Endothelial cell of umbilical vein (primary cell): ENCODE measurements at regions not wholly inside any gene's neighbourhood (a gene's known extent, or its start where the extent isn't known, plus 50 kb on each side); places are given as distances from the start of the nearest gene placed in this dataset.

Source experiments
- BruUV-seq: library from RNA; stranded (reverse); fragments of 400-500 nt; replicated peaks from 2 replicates; lab custom pipeline; 2021; lab: Mats Ljungman, UMichigan
- CTCF ChIA-PET: fragments of 300-600, 350-600 bp; sonication (Branson Sonifier 250); formaldehyde crosslinking; loops from one replicate; lab custom pipeline; 2021; ENCODE audit warnings: antibody characterized with exemption, inconsistent platforms; lab: Charles Lee
- POLR2A ChIA-PET: fragments of 300-600, 350-600 bp; sonication (Branson Sonifier 250); formaldehyde crosslinking; loops from one replicate; lab custom pipeline; 2021; ENCODE audit warnings: antibody characterized with exemption, inconsistent platforms; lab: Charles Lee
- DNase-seq: peaks from one replicate; pipeline ENCODE4 v3.0.0-alpha.2; 2011; ENCODE audit warnings: low read depth, low spot score
- FAIRE-seq: peaks from 2 replicates; lab custom pipeline; 2011; peaks lifted over from hg19 to GRCh38; lab: Jason Lieb, UNC
- H2AFZ ChIP-seq: 2 replicates; pipeline ENCODE4 v1.6.0; 2012; ENCODE audit warnings: low read depth, low read length, control low read depth, inconsistent platforms
- H3K27ac ChIP-seq: 2 replicates; pipeline ENCODE4 v1.5.1; 2011; ENCODE audit warnings: low read depth, mild to moderate bottlenecking, control low read depth, low read length, moderate library complexity; ENCODE audit not compliant: insufficient read depth
- H3K27me3 ChIP-seq, 2 experiments: 2 replicates each; pipeline versions ENCODE4 v1.6.0 to v1.6.1; 2011; ENCODE audit warnings: low read length in 2 of 2, mixed read lengths in 1 of 2; ENCODE audit not compliant: control insufficient read depth in 2 of 2, insufficient read depth in 2 of 2
- H3K36me3 ChIP-seq, 2 experiments: 2 replicates in 1 of 2; 3 replicates in 1 of 2; pipeline ENCODE4 v1.5.1; 2011; ENCODE audit warnings: low read length in 2 of 2, mild to moderate bottlenecking in 1 of 2, moderate library complexity in 1 of 2; ENCODE audit not compliant: control insufficient read depth in 2 of 2, insufficient read depth in 2 of 2; ENCODE audit errors: extremely low read depth in 1 of 2
- H3K4me1 ChIP-seq: 3 replicates; pipeline ENCODE4 v1.5.1; 2011; ENCODE audit warnings: mild to moderate bottlenecking, low read length; ENCODE audit not compliant: control insufficient read depth, insufficient read depth; ENCODE audit errors: extremely low read depth
- H3K4me2 ChIP-seq: 2 replicates; pipeline ENCODE4 v1.6.1; 2011; ENCODE audit warnings: low read length, control low read depth, mixed read lengths; ENCODE audit not compliant: insufficient read depth
- H3K4me3 ChIP-seq, 3 experiments: fragments of 200-600 bp in 1 of 3; sonication (generic), shearing (Covaris generic) in 1 of 3; replicated peaks in 1 of 3; 2 replicates each; pipeline ENCODE4 v1.5.1; 2011 to 2016; ENCODE audit warnings: control low read depth in 3 of 3, low read length in 3 of 3, mild to moderate bottlenecking in 2 of 3, inconsistent platforms in 1 of 3, low read depth in 1 of 3, moderate library complexity in 1 of 3; ENCODE audit not compliant: insufficient read depth in 1 of 3
- H3K79me2 ChIP-seq: 2 replicates; pipeline ENCODE4 v1.6.0; 2012; ENCODE audit warnings: low read length, inconsistent platforms; ENCODE audit not compliant: control insufficient read depth, insufficient read depth
- H3K9ac ChIP-seq: replicated peaks from 2 replicates; pipeline ENCODE3; 2011; ENCODE audit warnings: low read length, control low read depth; ENCODE audit not compliant: insufficient read depth; ENCODE audit errors: extremely low read depth
- H3K9me1 ChIP-seq: replicated peaks from 3 replicates; pipeline ENCODE4 v1.6.0; 2011; ENCODE audit warnings: mild to moderate bottlenecking, low read length; ENCODE audit not compliant: control insufficient read depth, insufficient read depth; ENCODE audit errors: extremely low read depth
- H3K9me3 ChIP-seq: replicated peaks from 2 replicates; pipeline ENCODE4 v1.5.1; 2012; ENCODE audit warnings: low read length, inconsistent platforms; ENCODE audit not compliant: control insufficient read depth, insufficient read depth
- H4K20me1 ChIP-seq: replicated peaks from 2 replicates; pipeline ENCODE3; 2011; ENCODE audit warnings: mild to moderate bottlenecking, low read length; ENCODE audit not compliant: control insufficient read depth, insufficient read depth; ENCODE audit errors: extremely low read depth
- CTCF ChIP-seq, 2 donors: IDR thresholded peaks; 1 replicate in 1 of 2; 2 replicates in 1 of 2; pipeline ENCODE4 v1.5.1; 2011; ENCODE audit warnings: low read length in 2 of 2, mild to moderate bottlenecking in 2 of 2, moderate library complexity in 2 of 2, control low read depth in 1 of 2, inconsistent platforms in 1 of 2, low read depth in 1 of 2; ENCODE audit not compliant: insufficient read depth in 1 of 2; ENCODE audit errors: extremely low read depth in 1 of 2
- EZH2 ChIP-seq: IDR thresholded peaks from 2 replicates; pipeline ENCODE4 v1.6.1; 2012; ENCODE audit warnings: borderline replicate concordance, low read depth, mild to moderate bottlenecking, moderate library complexity, low read length, inconsistent platforms; ENCODE audit not compliant: severe bottlenecking
- FOS ChIP-seq: IDR thresholded peaks from 2 replicates; pipeline ENCODE4 v1.6.1; 2011; ENCODE audit warnings: mild to moderate bottlenecking, low read length, moderate library complexity, borderline replicate concordance; ENCODE audit not compliant: insufficient read depth
- GATA2 ChIP-seq: IDR thresholded peaks from 2 replicates; pipeline ENCODE4 v1.7.0; 2011; ENCODE audit warnings: low read depth, mild to moderate bottlenecking, moderate library complexity, mixed read lengths, low read length; ENCODE audit not compliant: insufficient read length, insufficient read depth
- JUN ChIP-seq: IDR thresholded peaks from 2 replicates; pipeline ENCODE4 v1.6.1; 2011; ENCODE audit warnings: borderline replicate concordance, low read depth; ENCODE audit not compliant: insufficient read length, insufficient read depth
- MAX ChIP-seq: IDR thresholded peaks from 2 replicates; pipeline ENCODE4 v1.6.1; 2011; ENCODE audit not compliant: insufficient read depth, insufficient read length
- MYC ChIP-seq: IDR thresholded peaks from one replicate; pipeline ENCODE4 v1.6.1; 2011; ENCODE audit warnings: mild to moderate bottlenecking, low read depth, low read length
- POLR2A ChIP-seq: IDR thresholded peaks from 2 replicates; pipeline ENCODE4 v1.6.1; 2012; ENCODE audit warnings: low read depth, mild to moderate bottlenecking, control low read depth, low read length
- POLR2AphosphoS5 ChIP-seq: IDR thresholded peaks from 2 replicates; pipeline ENCODE4 v1.6.1; 2012; ENCODE audit warnings: low read depth, mild to moderate bottlenecking, control low read depth, low read length, moderate library complexity; ENCODE audit not compliant: insufficient read depth
- dilution Hi-C: fragments of 300-500 bp; cut with MboI; formaldehyde crosslinking; loops from one replicate; pipeline ENCODE4 v1.15.0; 2019; ENCODE audit warnings: low sequenced_read_pairs; ENCODE audit not compliant: extremely low pct_ligation_motif_present
- intact Hi-C: fragments of 100-400 bp; cut with micrococcal nuclease; formaldehyde crosslinking; loops from one replicate; pipeline ENCODE4 v1.10.0; 2022

GRCh38 chr16:16877061-16877460 lies 498.1 kb downstream of the NPIPA7 start:
- Histone ChIP-seq H2AFZ (no peak overlapping the region), H3K27me3 (no peaks in the 10 kb centered on the region), H3K36me3 (no peaks in the 10 kb centered on the region), H3K4me1 (no peaks in the 10 kb centered on the region), H3K9ac (no peak overlapping the region), H3K4me2 (no peak overlapping the region), H3K9me3 (no peaks in the 10 kb centered on the region), H3K4me3 (no peak overlapping the region), H3K9me1 (no peaks in the 10 kb centered on the region), H4K20me1 (no peaks in the 10 kb centered on the region), H3K27ac (no peak overlapping the region), H3K79me2 (no peaks in the 10 kb centered on the region)
- DNase-seq (no peak), FAIRE-seq (no peak)
- POLR2A ChIA-PET = no interaction called here
- BruUV-seq = no TSS peak
- intact Hi-C loops (no loop called here), dilution Hi-C loops (no loop called here)
- no peak for TF ChIP-seq JUN
- TF ChIP-seq MAX = no peak
- TF ChIP-seq CTCF (IDR thresholded peaks at IDR 0.05; ENCODE audit: extremely low read depth in 1 of 2, insufficient read depth in 1 of 2, low read depth in 1 of 2, low read length in 2 of 2) = no peak
- CTCF ChIA-PET = no interaction called here

GRCh38 chr16:16879567-16880251 lies 500.8 kb downstream of the NPIPA7 start:
- BruUV-seq = no TSS peak
- Histone ChIP-seq H3K4me2 (no peak overlapping the region), H3K4me1 (no peaks in the 10 kb centered on the region), H3K9ac (no peak overlapping the region), H3K36me3 (no peaks in the 10 kb centered on the region), H2AFZ (no peak overlapping the region), H4K20me1 (no peaks in the 10 kb centered on the region), H3K27me3 (no peaks in the 10 kb centered on the region), H3K9me3 (no peaks in the 10 kb centered on the region), H3K27ac (no peak overlapping the region), H3K4me3 (no peak overlapping the region), H3K9me1 (no peaks in the 10 kb centered on the region), H3K79me2 (no peaks in the 10 kb centered on the region)
- TF ChIP-seq CTCF (IDR thresholded peaks at IDR 0.05; ENCODE audit: extremely low read depth in 1 of 2, insufficient read depth in 1 of 2, low read depth in 1 of 2, low read length in 2 of 2) (no peak), POLR2A (no peak), EZH2 (no peak), MAX (no peak), MYC (no peak), GATA2 (no peak), POLR2AphosphoS5 (no peak), JUN (no peak), FOS (no peak)
- POLR2A ChIA-PET = no interaction called here
- FAIRE-seq (no peak), DNase-seq (no peak)
- CTCF ChIA-PET = no interaction called here
- dilution Hi-C loops (no loop called here), intact Hi-C loops (no loop called here)
